Nucleus accumbens (tissue), 56 donors: ENCODE measurements at regions not wholly inside any gene's neighbourhood (a gene's known extent, or its start where the extent isn't known, plus 50 kb on each side); places are given as distances from the start of the nearest gene placed in this dataset.

Experiments used
- DNase-seq, 56 donors: peaks; one replicate each; lab custom pipeline; 2025; lab: John Stamatoyannopoulos, UW

DNA sequence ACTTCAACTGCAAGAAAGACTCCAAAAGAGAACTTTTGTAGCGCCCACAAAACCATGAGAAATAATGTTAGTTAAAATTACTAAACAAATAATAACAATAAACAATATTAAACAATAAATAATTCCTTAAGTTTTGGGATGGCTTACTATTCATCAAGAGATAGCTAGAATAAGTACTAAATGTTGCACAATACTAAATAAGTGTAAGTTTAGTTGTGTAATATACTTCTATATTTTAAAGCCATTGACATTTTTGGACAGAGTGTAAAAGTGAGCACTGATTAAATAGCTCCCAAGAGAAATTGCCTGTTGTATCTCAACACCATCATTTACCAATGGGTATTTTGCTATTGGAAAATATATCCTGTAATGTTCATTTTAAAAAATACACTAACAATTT lies 166.7 kb downstream of the ALG10 start:
- no peak for DNase-seq

DNA sequence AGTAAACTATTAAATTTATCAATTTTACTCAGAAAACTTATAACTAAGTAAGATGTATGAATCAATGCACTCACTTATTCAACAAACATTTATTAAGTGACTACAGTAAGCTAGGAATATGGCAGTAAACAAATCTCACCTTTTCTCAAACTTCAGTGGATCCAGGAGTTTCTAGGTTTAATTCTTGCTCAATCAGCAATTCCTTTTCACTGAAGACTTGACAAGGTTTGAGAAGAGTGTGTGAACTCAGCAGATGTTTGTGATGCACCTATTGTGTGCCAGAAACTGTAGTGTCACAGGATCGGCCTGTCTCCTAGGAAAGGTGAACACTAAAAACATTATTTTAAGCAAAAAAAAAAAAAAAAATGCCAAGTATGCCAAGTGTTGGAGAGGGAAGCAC lies 167.8 kb downstream of the ALG10 start:
- DNase-seq = no peak

DNA sequence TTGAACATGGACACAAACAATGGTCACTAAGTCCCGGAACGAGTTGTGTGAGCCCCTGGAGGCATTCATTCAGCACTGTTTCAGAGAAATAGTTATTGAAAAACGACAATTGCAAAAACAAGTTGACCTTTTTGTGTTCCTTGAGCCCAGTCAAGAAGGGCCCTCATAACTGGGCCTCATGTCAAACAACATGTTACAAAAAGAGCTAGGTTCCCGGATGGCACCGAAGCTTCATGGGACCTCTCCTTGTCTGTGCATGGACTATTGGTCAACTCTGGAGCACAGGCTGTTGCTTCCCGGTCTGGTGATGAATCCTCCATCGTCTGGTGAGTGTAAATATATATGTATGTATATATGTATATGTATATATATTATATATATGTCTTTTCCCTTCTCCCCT lies 176.6 kb downstream of the ALG10 start:
- no peak for DNase-seq

DNA sequence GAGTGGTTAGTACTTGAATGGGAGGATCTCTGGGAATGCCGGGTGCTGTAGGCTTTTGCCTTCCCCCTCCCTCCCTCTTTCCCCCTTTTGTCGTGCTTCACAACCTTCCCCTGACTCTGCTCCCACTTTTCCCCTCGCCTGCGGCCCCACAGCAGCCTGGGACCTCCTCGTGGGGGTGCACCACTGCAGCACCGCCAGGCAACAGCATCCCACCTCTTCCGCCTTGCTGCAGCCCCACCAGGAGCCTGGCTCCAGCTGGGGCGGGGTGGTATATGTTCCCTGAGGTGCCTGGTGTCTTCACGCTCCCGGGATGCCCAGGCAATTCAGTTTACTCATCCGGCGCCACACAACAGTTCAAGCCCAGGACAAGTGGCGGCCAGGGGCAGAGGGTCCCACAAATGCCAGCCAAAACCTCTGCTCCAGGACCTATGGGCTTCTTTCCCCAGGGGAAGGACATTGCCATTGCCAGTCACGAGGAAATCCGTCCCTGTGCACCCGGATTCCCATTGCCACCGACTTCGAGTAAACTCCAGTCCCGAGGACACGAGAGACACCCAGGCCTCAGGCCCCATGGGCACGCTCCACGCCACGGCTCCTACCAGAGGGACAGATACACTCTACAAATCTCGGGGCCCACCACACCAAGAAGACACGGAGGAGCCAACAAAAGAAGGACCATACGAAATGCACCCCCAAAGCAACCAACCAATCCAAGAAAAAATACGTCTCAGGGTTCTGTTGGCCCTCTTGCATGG lies 181.7 kb downstream of the ALG10 start:
- DNase-seq = no peak

DNA sequence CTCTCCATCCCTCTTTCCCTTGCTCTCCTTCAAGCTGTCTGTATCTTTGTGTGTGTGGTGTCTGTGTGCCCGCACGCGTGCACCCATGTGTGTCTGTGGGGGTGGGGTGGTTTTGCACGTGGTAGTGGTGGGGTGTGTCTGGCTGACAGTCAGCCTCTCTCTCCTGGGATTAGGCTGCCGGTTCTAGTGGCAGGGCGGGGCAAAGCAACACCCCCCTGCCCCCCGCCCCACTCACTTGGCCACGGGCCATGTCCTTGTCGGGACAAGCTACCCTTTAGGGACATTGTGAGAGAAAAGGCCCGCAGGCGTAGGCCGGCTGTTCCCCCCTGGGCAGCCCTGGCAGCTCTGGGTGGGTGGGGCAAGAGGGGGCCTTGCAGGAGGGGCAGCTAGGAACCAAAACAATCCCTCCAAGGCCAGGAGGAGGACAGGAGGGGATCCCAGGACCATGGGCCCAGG lies 182.6 kb downstream of the ALG10 start:
- DNase-seq = no peak

DNA sequence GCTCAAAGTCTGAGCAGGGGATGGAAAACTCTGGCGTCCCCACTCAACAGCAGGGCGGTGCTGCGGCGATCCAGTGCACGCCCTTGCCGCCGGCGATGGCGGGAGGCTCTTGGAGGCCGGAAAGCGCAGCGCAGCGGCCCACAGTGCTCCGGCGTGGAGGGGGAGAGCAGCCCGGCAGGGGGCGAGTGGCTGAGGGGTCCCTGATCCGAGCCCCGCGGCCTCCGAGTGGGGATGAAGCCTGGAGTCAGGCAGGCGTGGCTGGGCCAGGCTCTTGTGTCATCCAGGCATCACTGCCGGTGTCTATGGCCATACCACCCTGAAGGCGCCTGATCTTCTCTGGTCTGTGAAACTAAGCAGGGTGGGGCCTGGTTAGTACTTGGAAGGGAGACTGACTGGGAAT lies 183.1 kb downstream of the ALG10 start:
- no peak for DNase-seq

DNA sequence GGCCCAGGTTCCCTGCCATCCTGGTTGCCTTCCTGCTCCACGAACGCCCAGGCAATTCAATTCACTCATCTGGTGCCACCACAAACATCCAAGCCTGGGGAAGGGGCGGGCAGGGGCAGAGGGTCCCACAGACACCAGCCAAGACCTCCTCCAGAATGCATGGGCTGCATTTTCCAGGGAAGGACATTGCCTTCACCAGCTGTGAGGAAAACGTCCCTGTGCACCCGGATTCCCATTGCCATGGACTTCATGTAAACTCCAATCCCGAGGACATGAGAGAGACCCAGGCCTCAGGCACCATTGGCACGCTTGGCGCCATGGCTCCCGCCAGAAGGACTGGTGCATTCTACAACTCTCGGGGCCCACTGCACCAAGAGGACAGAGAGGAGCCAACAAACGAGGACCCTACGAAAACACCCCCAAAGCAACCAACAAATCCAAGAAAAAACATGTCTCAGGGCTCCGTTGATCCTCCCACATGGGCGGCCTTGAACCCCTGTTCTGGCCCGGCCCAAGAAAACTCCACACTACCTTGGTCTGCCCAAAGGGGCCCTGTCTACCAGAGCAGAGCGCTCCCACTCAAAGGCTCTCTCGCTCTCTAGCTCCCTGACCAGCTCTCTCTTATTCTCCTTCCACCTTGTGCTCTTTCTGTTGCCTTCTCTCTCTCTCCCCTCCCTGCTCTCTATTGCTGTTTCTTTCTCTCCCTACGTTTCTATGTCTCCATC lies 183.9 kb downstream of the ALG10 start:
- no peak for DNase-seq

DNA sequence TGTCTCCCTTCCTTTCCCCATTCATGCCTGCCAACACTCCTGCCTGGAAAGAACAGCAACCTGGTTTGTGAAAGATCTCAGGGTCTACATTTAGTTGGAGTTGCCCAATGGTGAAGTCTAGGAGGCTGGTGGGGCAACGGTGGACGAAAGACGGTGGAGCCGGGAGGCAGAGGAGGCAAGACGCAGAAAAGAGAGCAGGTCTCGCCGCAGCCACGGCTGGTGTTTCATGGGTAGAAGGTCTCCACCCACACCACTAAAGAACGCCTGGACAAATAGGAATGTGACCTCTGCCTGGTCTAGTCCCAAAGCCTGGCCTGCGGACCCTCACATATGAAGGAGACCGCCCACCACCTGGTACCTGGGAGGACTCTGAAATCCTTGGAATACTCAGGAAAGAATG lies 185.6 kb downstream of the ALG10 start:
- DNase-seq = no peak

DNA sequence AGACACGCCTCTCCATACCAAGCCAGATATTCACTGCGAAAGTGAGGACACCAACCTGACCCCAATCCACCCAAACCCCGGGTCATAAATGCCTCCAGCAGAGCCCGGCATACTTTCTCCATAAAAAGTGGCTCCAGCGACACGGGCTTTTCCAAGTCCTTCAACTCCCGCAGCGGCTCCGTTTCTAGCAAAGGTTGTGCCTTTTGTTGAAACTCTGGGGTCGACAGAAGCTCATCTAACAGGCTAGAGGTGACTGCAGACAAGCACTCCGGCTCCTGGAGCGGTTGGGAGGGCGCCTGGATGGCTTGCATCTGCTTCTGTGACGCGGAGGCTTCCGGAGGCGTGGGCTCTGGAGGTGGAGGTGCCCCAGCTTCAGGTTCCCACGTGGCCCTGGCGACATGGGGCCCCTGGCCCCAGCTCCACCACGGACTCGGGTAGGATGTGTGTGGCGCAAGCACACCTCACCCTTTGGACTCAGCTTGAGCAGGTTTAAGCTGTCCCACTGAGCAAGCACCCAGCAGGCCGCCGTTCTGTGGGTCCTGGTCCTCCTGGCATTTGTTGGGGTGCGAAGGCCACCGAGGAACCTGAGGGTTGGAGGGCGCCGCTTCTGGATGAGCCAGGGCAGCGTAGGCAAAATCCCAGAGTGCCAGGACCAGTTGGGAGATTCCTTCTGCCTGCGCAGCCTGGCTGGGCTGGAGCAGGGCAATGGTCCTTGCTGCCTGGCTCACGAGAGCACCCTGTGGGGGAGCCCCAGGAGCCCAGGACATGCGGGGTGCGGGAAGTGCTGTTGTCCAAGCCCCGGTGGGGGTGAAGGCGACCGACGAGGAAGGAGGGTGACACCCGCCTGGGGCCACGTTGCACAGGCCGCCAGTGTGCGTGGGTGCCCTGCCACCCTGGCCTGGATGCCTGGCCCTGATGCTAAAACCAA lies 186.3 kb downstream of the ALG10 start:
- DNase-seq = no peak

DNA sequence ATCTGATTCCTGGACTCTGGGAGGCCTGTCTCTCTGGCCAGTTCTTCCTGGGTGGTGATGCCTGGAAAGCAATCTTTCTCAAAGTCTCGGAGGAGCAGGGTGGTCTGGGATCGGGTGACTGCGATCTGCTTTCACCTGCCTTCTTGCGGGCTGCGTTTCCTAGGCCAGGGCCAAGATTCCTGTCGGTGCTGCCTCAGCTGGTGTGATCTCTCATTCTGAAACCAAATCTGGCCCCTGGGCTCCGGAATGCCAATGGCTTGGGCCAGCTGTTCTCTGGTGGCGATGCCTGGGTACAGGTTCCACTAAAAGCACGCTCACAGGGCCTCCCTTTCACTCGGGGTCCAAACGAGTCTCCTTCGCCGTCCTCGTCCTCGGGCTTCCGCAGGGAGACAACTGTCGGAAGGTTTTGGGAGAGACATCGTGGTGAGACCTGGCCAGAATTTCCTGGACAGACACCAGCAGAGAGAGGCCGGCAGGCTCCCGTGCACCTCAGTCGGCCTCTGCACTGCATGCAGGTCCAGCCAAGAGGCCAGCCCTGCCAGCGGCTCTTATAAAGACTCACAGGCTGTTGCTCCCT lies 187.1 kb downstream of the ALG10 start:
- DNase-seq = no peak

DNA sequence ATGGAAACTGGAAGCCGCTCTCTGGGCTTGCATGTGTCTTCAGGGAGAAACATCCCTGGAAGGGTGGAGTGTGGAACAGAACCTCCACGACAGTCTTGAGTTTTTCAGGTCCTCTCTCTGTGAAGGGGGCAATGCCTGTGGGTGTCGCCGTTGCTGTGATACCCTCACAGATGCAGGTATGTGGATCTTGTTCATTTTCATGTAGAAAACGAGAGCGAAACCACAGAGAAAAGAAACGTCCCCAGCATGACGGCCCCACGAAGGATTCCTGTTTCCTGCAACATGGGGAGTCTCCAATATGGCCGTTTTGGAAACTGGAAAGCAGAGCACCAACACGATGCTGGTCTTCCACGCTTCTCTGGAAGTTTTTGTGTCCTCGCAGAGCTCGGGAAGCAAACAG lies 187.9 kb downstream of the ALG10 start:
- no peak for DNase-seq

DNA sequence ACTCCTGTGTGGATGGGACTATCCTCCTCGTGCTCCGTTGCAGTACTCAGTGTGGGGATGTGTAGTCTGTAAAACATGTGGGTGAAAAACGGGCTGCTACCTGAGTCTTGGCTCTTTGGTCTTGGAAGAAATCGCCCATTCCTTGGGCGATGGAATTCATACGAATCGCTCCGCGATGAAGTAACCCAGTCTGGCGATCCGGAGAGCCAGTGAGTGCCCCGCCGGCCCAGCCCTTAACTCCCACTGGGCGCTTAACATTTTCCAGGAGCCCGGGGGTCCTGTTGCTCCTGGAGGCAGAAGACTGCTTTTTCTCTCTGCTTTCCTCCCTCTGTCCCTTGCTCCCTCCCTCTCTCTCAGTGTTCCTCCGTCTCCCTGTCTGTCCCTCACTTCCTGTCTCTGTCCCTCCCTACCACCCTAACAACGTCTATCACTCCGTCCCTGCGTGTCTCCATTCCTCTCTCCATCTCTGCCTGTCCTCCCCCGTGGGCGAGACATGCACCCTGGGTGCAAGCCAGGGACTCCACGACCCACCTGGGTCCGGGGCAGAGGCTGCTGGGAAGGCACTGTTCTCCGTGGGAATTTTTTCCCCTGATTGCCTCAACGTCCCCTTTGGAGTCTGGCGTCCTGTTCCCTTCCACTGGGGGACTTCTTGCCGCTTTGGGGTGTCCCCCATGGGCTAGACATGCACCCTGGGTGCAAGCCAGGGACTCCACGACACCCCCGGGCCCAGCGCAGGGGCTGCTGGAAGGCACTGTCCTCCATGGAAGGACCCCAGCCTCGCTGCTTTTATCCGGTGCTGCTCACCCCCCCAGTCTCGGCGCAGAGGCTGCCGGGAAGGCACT lies 188.6 kb downstream of the ALG10 start:
- DNase-seq = no peak

DNA sequence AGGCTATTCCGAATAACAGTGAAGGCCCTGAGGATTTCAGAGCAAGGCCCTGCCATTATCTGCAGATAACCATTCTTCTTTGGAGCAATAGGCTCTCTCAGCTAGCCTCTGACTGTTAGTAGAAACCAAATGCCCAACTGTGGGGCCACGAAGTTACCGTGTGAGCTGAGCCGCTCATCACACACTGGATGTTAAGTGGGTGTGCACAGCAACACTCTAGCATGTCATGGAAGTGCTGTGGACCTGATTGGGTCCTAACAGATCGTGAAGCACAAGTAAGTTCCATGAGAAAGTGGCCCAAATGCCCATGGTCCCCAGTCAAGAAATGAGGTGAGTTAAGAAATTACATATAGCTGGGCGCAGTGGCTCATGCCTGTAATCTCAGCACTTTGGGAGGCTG lies 190.4 kb downstream of the ALG10 start:
- no peak for DNase-seq

DNA sequence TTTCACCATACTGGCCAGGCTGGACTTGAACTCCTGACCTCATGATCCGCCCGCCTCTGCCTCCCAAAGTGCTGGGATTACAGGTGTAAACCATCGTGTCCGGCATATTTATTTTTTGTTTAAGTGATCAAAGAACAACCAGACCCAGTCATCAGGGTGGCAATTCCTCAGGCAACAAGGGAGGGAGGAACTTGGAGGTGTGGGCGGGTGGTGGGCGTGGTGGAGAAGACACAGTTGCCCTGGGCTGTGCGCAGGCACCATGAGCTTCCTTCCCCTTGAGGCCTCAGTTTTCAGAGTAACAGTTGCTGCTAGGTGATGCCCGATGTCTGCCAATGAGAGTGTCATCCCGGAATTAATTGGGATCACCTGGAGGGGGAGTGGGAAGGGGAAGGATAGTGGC lies 191.7 kb downstream of the ALG10 start:
- no peak for DNase-seq

DNA sequence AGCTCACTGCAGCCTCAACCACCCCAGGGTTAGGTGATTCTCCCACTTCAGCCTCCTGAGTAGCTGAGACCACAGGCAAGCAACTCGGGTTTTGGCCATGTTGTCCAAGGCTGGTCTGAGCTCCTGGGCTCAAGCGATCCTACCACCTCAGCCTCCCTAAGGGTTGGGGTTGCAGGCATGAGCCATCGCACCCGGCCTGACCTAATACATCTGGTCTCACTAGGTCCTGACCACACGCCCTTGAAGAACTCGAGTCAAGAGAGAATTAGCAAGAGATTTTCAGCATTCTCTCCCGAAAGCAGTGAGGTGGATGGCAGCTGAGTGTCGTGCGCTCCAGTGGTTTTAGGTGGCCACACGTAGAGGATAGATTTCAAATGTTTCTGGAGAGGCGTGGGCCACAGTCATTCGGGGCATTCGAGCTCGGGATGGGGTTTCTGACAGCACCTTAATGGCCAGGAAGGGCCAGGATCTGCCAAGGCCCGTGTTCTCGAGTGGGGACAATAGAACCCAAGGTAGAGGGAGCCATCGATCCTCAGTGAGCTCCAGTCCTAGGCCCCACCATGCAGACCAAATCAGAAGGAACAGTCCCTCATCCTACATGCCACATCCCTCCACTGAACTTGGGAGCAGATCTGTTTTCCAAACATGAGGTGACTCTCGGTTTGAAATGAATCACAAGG lies 193.1 kb downstream of the ALG10 start:
- DNase-seq = no peak

DNA sequence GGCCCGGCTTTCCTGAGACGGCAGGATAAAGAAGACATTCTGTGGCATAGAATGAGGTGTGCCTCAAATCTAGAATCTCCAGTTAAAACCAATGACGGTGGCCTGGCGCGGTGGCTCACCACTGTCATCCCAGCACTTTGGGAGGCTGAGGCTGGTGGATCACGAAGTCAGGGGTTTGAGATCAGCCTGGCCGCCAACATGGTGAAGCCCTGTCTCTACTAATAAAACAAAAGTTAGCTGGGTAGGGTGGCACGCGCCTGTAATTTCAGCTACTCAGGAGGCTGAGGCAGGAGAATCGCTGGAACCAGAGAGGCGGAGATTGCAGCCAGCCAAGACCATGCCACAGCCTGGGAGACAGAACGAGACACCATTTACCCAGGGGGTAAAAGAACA lies 193.6 kb downstream of the ALG10 start:
- no peak for DNase-seq

DNA sequence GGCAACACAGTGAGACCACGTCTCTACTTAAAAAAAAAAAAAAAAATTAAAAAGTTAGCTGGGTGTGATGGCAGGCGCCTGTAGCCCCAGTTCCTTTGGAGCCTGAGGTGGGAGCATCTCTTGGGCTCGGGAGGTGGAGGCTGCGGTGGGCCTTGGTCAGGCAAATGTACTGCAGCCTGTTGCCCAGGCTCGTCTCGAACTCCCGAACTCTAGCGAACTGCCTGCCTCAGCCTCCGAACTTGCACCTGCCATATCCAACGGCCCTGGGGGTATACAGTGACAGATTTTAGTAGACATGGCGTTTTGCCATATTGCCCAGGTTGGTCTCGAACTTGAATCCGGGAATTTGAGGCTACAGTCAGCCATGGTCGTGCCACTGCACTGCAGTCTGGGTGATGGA lies 195.4 kb downstream of the ALG10 start:
- no peak for DNase-seq

DNA sequence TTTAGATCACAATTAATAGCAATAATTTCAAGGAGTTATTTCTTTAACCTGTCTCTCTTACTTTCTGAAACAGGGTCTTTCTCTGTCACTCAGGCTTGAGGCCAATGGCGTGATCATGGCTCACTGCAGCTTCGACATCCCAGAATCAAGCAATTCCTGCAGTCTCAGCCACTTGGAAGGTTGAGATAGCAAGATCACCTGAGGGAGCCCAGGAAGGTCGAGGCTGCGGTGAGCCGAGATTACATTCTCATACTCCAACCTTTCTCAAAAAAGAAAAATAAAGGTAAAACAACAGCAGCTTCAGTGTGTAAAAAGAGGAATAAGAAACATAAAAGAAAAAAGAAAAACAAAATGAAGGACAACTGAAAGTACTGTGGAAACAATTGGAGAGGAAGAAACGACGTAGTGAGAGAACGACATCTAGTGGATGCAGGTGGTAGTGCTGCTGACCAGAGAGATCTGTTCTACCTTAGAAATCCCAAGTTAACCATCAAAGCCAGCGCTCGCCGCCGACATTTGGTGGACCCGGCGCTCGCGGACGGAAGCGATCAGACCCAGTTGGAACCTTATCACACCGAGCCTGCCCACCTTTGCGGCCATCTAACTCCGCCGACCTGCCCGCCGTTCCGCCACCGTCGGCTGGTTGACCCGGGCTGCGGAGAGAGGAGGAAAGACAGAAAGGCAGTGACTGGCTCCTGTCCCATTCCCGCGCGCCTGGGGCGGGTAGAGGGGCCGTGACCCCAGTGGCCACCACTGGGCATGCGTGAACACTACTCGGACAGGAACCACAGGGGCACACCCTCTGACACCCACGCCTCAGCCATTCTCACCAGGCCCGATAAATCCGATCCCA lies 196.1 kb downstream of the ALG10 start:
- peak in 36 of 56 donors; percentile 3 to 76 (median 23) for DNase-seq
